MG63 (cell line): ENCODE measurements at regions not wholly inside any gene's neighbourhood (a gene's known extent, or its start where the extent isn't known, plus 50 kb on each side); places are given as distances from the start of the nearest gene placed in this dataset.
A peak's percentile ranks its signal among the peaks of the same experiment; 100 is the strongest.

Source experiments
- DNase-seq: peaks from one replicate; pipeline ENCODE4 v3.0.0-alpha.2; 2020
- H3K27me3 ChIP-seq: fragments of 250-450 bp; sonication (Bioruptor Pico); 2 replicates; pipeline ENCODE4 v1.5.1; 2020; ENCODE audit warnings: mild to moderate bottlenecking, moderate library complexity
- H3K36me3 ChIP-seq: fragments of 250-450 bp; sonication (Bioruptor Pico); 2 replicates; pipeline ENCODE4 v1.5.1; 2020; ENCODE audit warnings: mild to moderate bottlenecking, moderate library complexity
- H3K4me3 ChIP-seq: fragments of 250-450 bp; sonication (Bioruptor Pico); 2 replicates; pipeline ENCODE4 v1.5.1; 2020; ENCODE audit warnings: mild to moderate bottlenecking, moderate library complexity
- H3K9me3 ChIP-seq: fragments of 250-450 bp; sonication (Bioruptor Pico); 2 replicates; pipeline ENCODE4 v1.5.1; 2020; ENCODE audit warnings: mild to moderate bottlenecking, moderate library complexity

- no peak overlapping the region for H3K4me3 ChIP-seq
- no peak for DNase-seq
- H3K27me3 ChIP-seq: no peaks in the 10 kb centered on the region
- H3K36me3 ChIP-seq: no peaks in the 10 kb centered on the region
- H3K9me3 ChIP-seq: no peaks in the 10 kb centered on the region
Measured at GRCh38 chrX:124502599-124502998, 156.2 kb downstream of the SH2D1A start.

- no peaks in the 10 kb centered on the region for H3K9me3 ChIP-seq
Measured at GRCh38 chrX:124504111-124504983, 158.0 kb downstream of the SH2D1A start.

DNA sequence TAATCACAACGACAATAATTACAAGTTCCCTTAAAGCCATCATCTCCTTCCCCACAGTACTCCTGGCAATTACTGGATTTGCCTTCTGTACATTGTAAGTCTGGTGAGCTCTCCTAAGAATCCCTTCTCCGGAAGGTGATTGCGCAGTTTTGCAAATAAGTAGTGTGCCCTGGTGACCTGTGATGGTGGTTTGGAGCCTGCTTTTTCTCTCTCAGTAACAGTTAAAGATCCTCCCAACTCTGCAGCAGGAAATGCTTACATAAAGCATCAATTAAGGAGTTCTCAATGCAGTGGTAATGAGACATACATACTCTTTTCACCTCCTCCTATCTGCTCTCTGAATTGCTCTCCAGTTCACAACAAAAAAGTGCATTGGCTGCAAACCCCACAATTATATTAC lies 159.7 kb downstream of the SH2D1A start:
- Histone ChIP-seq H3K9me3 (no peaks in the 10 kb centered on the region), H3K27me3 (no peaks in the 10 kb centered on the region), H3K4me3 (no peak overlapping the region), H3K36me3 (no peaks in the 10 kb centered on the region)
- no peak for DNase-seq

More at GRCh38 chrX:124504111-124504983, 158.0 kb downstream of the SH2D1A start:
- no peak overlapping the region for H3K4me3 ChIP-seq
- no peak for DNase-seq
- H3K27me3 ChIP-seq: no peaks in the 10 kb centered on the region
- no peaks in the 10 kb centered on the region for H3K36me3 ChIP-seq

GRCh38 chrX:124507246-124507645 lies 160.9 kb downstream of the SH2D1A start:
- Histone ChIP-seq H3K27me3 (no peaks in the 10 kb centered on the region), H3K9me3 (no peaks in the 10 kb centered on the region), H3K36me3 (no peaks in the 10 kb centered on the region), H3K4me3 (no peak overlapping the region)
- DNase-seq: no peak

- no peaks in the 10 kb centered on the region for H3K9me3 ChIP-seq
- peak; percentile 23 for DNase-seq
Measured at GRCh38 chrX:124518885-124519284, 172.5 kb downstream of the SH2D1A start.

GRCh38 chrX:124524852-124525251 lies 178.5 kb downstream of the SH2D1A start:
- Histone ChIP-seq H3K27me3 (no peaks in the 10 kb centered on the region), H3K9me3 (no peaks in the 10 kb centered on the region), H3K4me3 (no peak overlapping the region), H3K36me3 (no peaks in the 10 kb centered on the region)
- DNase-seq: no peak

More at GRCh38 chrX:124518885-124519284, 172.5 kb downstream of the SH2D1A start:
- Histone ChIP-seq H3K27me3 (no peaks in the 10 kb centered on the region), H3K4me3 (no peak overlapping the region), H3K36me3 (no peaks in the 10 kb centered on the region)

DNA sequence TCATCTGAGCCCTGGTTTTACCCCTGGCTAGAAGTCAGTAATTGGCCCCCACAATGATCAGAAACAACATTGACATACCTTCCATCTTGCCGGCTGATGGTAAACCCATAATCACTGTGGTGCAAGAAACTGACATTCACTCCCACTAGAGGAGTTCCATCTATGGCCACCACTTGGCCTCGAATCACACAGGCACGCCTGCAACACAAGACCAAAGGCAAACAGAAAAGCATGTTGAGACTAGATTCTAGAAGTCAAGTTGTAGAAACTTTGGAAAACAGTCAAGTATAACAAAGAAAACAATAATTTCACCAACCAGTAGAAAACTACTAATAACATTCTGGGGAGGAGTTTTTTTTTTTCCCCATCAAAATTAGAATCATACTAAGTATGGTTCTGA lies 183.4 kb downstream of the SH2D1A start:
- Histone ChIP-seq H3K4me3 (no peak overlapping the region), H3K9me3 (no peaks in the 10 kb centered on the region), H3K36me3 (no peaks in the 10 kb centered on the region), H3K27me3 (no peaks in the 10 kb centered on the region)
- DNase-seq: no peak

DNA sequence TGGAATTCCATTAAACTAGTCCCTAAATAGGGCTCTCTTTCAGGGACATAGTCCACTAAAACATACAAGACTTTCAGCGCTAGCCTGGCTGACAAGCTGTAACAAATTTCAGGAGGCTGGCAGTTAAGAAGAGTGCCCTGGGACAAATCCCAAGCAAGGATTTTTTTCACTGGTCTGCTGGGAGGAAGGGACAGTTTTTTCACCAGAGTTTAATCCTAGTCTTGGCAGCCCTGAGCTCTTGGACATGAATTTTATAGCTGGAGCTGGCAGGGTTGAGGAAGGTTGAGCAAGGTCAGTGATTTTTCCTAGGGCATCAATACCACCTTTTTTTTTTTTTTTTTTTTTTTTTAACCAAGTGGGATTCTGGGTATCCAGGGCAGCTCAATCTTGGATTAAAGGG lies 184.4 kb downstream of the SH2D1A start:
- peak; percentile 16 for DNase-seq
- Histone ChIP-seq H3K9me3 (no peaks in the 10 kb centered on the region), H3K4me3 (no peak overlapping the region), H3K27me3 (no peaks in the 10 kb centered on the region), H3K36me3 (no peaks in the 10 kb centered on the region)

- Histone ChIP-seq H3K36me3 (no peaks in the 10 kb centered on the region), H3K4me3 (no peak overlapping the region), H3K27me3 (no peaks in the 10 kb centered on the region), H3K9me3 (no peaks in the 10 kb centered on the region)
- DNase-seq: no peak
Measured at GRCh38 chrX:124534536-124534935, 188.2 kb downstream of the SH2D1A start.

GRCh38 chrX:124540474-124540873 lies 194.1 kb downstream of the SH2D1A start:
- H3K4me3 ChIP-seq: no peak overlapping the region
- H3K27me3 ChIP-seq: no peaks in the 10 kb centered on the region
- no peak for DNase-seq
- H3K36me3 ChIP-seq: no peaks in the 10 kb centered on the region
- H3K9me3 ChIP-seq: no peaks in the 10 kb centered on the region

GRCh38 chrX:124548571-124548970 lies 202.2 kb downstream of the SH2D1A start:
- H3K4me3 ChIP-seq: no peak overlapping the region
- DNase-seq: no peak
- no peaks in the 10 kb centered on the region for H3K36me3 ChIP-seq
- H3K9me3 ChIP-seq: no peaks in the 10 kb centered on the region
- no peaks in the 10 kb centered on the region for H3K27me3 ChIP-seq

- no peaks in the 10 kb centered on the region for H3K36me3 ChIP-seq
- H3K27me3 ChIP-seq: no peaks in the 10 kb centered on the region
- no peak overlapping the region for H3K4me3 ChIP-seq
- no peaks in the 10 kb centered on the region for H3K9me3 ChIP-seq
- peak; percentile 17 for DNase-seq
Measured at GRCh38 chrX:124555036-124555595, 208.8 kb downstream of the SH2D1A start.

- no peak for DNase-seq
- Histone ChIP-seq H3K27me3 (no peaks in the 10 kb centered on the region), H3K9me3 (no peaks in the 10 kb centered on the region), H3K4me3 (no peak overlapping the region), H3K36me3 (no peaks in the 10 kb centered on the region)
Measured at GRCh38 chrX:124557976-124558375, 211.6 kb downstream of the SH2D1A start.

GRCh38 chrX:124573468-124573867 lies 227.1 kb downstream of the SH2D1A start:
- Histone ChIP-seq H3K9me3 (no peaks in the 10 kb centered on the region), H3K4me3 (no peak overlapping the region), H3K36me3 (no peaks in the 10 kb centered on the region), H3K27me3 (no peaks in the 10 kb centered on the region)
- no peak for DNase-seq

DNA sequence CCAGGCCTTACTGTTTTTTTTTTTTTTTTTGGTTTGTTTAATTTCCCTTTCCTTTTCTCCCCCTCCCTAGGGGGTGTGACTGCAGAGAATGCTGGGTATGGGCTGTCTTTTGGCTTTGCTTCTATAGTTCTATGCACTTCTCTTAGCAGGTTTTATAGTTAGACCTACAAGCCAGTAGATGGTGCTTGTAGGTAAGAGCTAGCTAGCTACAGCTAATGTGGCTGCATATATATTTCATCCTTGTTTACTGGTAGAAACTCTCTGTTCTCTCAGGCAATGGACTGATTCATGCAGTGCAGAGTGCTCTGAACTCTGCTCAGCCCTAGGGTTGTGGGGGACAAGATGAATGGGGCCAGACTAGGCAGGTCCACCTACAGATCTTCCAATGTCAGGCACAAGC lies 246.4 kb downstream of the SH2D1A start:
- no peak for DNase-seq
- Histone ChIP-seq H3K9me3 (no peaks in the 10 kb centered on the region), H3K36me3 (no peaks in the 10 kb centered on the region), H3K4me3 (no peak overlapping the region), H3K27me3 (no peaks in the 10 kb centered on the region)

DNA sequence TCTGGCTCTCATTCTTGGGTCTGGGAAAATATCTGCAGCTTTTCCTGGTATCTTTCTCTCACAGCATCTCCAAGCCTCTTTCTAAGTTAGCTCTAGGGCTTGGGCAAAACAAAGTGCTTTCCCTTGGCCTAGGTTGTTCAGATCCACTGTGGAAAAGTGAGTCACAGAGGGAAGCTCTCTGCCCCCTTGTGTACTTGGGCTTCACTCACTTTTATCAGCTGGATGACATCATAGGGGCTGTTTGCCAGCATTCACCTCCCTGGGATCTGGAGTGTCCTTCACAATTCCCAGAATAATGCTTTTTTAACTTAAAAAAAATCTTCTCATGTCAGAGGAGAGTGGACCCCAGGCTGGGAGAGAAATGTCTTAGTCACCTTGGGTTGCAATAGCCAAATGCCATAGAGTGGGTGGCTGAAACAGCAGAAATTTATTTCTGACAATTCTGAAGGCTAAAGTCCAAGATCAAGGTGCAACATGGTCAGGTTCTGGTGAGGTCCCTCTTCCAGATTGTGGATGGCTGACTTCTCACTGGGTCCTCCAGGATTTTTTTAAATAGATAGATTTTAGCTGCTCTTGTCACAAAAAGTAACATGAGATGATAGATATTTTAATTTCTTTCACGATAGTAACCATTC lies 247.8 kb downstream of the SH2D1A start:
- Histone ChIP-seq H3K9me3 (no peaks in the 10 kb centered on the region), H3K36me3 (no peaks in the 10 kb centered on the region), H3K4me3 (no peak overlapping the region), H3K27me3 (no peaks in the 10 kb centered on the region)
- DNase-seq: peak; percentile 2

DNA sequence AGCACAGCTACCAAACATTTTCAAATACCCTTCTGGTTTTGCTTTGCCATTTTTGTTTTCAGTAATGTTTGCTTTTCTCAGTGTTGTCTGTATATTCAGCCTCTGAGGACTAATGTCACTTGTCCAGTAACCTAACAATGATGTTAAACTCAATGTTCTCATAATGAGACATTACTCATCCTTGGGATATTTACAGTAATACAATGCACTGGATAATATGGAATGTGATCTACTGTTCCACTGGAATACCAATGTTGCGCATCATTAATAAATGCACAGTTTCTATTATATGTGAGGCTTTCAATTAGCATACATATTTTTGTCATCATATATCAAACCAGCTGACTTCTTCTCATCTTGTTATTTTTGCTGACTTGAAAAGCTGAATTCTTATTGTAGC lies 259.1 kb downstream of the SH2D1A start:
- no peaks in the 10 kb centered on the region for H3K36me3 ChIP-seq
- H3K4me3 ChIP-seq: no peak overlapping the region
- no peaks in the 10 kb centered on the region for H3K27me3 ChIP-seq
- no peaks in the 10 kb centered on the region for H3K9me3 ChIP-seq
- no peak for DNase-seq

GRCh38 chrX:124606724-124607123 lies 260.4 kb downstream of the SH2D1A start:
- Histone ChIP-seq H3K36me3 (no peaks in the 10 kb centered on the region), H3K27me3 (no peaks in the 10 kb centered on the region), H3K4me3 (no peak overlapping the region), H3K9me3 (no peaks in the 10 kb centered on the region)
- DNase-seq: no peak
